Myocyte (in vitro differentiated cells): ENCODE measurements at regions not wholly inside any gene's neighbourhood (a gene's known extent, or its start where the extent isn't known, plus 50 kb on each side); places are given as distances from the start of the nearest gene placed in this dataset.
"Not testable (repeated sequence)": the region's sequence is repeated elsewhere in the genome, so short reads cannot be mapped to it uniquely, and the experiment has no call there.

Source experiments
- DNase-seq: peaks from one replicate; pipeline ENCODE4 v3.0.0-alpha.2; 2012; ENCODE audit warnings: low read depth

- DNase-seq: peak; percentile 15
Observed at GRCh38 chr1:185477638-185478580, 160.9 kb upstream of the IVNS1ABP start.

- no peak for DNase-seq
Observed at GRCh38 chr1:185474440-185475149, 157.6 kb upstream of the IVNS1ABP start.

GRCh38 chr1:185473186-185473585 is 156.1 kb upstream of the IVNS1ABP start:
- DNase-seq: no peak

- DNase-seq: no peak
Observed at GRCh38 chr1:185468626-185469025, 151.6 kb upstream of the IVNS1ABP start.

GRCh38 chr1:185467122-185467521 is 150.1 kb upstream of the IVNS1ABP start:
- DNase-seq: no peak

GRCh38 chr1:185464777-185465176 is 147.7 kb upstream of the IVNS1ABP start:
- DNase-seq: no peak

GRCh38 chr1:185463433-185463832 is 146.4 kb upstream of the IVNS1ABP start:
- DNase-seq: no peak

GRCh38 chr1:185463011-185463410 is 146.0 kb upstream of the IVNS1ABP start:
- DNase-seq: no peak

- DNase-seq: not testable (repeated sequence)
Observed at GRCh38 chr1:185460723-185461122, 143.7 kb upstream of the IVNS1ABP start.

GRCh38 chr1:185459141-185459540 is 142.1 kb upstream of the IVNS1ABP start:
- DNase-seq: no peak

GRCh38 chr1:185458670-185459069 is 141.6 kb upstream of the IVNS1ABP start:
- no peak for DNase-seq

GRCh38 chr1:185453496-185454192 is 136.6 kb upstream of the IVNS1ABP start:
- DNase-seq: peak; percentile 16

GRCh38 chr1:185450917-185451316 is 133.9 kb upstream of the IVNS1ABP start:
- no peak for DNase-seq

- DNase-seq: no peak
Observed at GRCh38 chr1:185450060-185450788, 133.2 kb upstream of the IVNS1ABP start.

- DNase-seq: no peak
Observed at GRCh38 chr1:185449378-185450059, 132.5 kb upstream of the IVNS1ABP start.

- no peak for DNase-seq
Observed at GRCh38 chr1:185448591-185449186, 131.6 kb upstream of the IVNS1ABP start.

- no peak for DNase-seq
Observed at GRCh38 chr1:185446131-185446530, 129.1 kb upstream of the IVNS1ABP start.

GRCh38 chr1:185445594-185445993 is 128.6 kb upstream of the IVNS1ABP start:
- DNase-seq: no peak

GRCh38 chr1:185444676-185445075 is 127.6 kb upstream of the IVNS1ABP start:
- no peak for DNase-seq

GRCh38 chr1:185442050-185442449 is 125.0 kb upstream of the IVNS1ABP start:
- DNase-seq: peak; percentile 35
